GM19372 (cell line): ENCODE measurements at regions not wholly inside any gene's neighbourhood (a gene's known extent, or its start where the extent isn't known, plus 50 kb on each side); places are given as distances from the start of the nearest gene placed in this dataset.

Experiments used
- ATAC-seq: cut with Tn5 transposase; IDR thresholded peaks from one replicate; pipeline ENCODE4 v1.9.1; 2021; ENCODE audit warnings: mild to moderate bottlenecking, low read depth, moderate library complexity; ENCODE audit not compliant: unreplicated experiment

DNA sequence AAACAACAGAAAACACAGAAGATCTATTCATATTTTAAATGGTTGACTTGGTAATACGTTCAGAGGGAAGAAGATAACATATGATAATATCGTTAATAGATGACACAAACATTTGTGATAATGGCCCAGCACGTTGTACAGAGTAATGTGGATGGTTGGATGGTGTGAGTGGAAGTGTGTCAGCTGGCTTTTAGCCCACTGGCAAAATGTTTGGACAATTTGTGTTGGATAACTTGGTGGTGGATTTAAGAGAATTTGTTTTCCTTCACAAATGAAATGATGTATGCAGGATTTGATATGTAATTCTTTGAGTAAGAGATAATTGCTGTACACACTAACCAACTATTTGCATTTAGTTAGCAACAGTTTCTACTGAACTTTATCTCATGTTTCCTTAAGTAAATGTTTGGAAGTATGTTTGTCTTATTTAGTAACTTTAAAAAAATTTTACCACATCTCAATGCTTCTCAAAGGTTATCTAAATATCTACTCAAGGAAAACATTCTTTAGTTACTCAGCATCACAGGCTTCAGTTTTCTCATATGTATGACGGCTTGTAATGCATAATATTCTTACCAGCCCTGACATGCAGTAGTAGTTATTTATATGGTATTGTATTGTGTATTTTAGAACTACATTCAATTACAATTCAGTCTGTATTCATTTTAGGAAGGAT is 328.5 kb upstream of the GOLIM4 start:
- ATAC-seq, result no peak

DNA sequence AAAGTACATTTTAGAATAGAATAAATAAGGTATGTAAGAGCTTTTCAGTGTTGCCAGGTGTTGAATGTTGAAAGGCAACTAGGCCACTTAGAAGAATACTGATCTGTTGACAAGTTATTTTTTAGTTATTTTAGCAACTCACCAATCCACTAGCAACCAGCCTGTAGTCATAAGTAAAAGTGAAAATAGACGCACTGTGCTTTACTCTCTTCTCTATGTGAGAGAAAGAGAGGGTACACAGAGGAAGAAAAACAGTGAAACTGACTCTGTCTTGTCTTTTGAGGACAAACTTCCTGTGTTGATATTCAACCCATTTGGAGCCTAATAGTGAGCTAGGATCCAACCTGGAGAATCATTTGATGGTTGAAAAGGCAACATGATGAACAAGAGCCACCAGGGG is 327.1 kb upstream of the GOLIM4 start:
- ATAC-seq, result no peak

DNA sequence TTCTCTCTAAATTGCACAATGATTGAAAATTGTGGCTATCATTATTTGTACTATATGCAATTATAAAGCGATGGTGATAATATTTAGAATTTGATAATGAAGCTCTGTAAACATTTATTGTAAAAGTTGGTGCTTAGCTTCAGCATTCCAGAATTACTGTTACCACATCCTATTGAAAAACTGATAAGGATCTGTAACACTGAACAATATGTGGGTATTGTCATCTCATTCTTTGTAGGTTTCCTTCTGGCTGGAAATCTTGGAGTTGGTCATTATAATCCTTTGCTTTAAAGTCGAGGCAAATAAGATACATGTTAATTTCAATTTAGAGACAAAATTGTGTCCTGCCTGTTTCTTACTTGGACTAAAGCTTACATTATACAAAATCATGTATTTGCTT is 323.4 kb upstream of the GOLIM4 start:
- ATAC-seq, result no peak

DNA sequence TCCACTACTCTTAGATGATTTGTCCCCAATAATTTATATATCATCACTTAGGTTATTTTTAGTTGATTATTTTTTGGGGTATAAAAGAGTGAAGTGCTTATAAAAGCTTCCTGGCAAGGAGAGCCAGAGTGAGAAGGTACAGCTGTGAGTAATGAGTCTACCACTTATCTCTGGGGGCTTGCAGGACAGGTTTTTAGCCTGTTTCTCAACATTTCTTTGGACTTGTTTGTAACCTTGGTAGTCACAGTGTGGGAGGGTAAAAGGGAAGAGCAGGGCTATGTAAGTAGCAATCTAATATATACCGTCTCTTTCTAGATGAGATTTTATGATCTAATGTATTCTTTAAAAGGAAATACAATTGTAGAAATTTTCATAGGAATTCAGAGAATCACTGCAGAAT is 321.3 kb upstream of the GOLIM4 start:
- ATAC-seq, result no peak

DNA sequence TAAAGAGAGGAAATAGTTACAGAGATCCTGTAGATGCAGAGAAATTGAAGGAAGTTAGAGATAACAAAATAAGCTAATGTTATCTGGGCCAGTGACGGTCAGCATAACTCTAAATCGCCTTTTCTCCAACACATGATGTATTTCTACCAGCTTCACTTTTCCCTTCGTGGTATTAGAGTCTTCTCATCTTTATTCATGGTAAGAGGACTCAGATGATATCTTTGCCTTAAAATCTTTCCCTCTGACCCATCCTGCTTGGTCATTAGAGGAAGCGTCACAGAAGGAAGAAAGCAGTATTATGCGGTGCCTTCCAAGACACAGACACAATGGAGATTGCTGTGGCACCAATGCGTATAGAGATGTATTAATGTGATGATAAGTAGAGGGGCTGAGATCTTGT is 320.7 kb upstream of the GOLIM4 start:
- ATAC-seq, result no peak

DNA sequence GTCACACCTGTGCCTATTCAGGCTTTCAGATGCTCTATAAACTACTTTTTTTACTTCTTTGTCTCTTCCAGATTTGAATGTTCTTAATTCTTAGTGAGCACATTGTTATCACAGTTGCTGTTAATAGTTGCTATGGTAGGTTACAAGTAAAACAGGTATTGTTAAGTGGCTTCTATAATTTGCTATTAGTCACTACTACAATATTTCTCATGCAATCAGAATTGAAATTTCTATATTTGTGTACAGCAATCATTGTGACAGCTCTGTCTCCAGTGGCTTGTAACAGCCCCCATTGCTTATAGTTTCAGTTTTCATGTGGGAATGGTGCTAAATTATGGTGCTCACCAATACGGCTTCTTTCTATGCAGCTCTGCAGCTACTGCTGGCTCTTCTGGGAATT is 318.4 kb upstream of the GOLIM4 start:
- no peak for ATAC-seq

DNA sequence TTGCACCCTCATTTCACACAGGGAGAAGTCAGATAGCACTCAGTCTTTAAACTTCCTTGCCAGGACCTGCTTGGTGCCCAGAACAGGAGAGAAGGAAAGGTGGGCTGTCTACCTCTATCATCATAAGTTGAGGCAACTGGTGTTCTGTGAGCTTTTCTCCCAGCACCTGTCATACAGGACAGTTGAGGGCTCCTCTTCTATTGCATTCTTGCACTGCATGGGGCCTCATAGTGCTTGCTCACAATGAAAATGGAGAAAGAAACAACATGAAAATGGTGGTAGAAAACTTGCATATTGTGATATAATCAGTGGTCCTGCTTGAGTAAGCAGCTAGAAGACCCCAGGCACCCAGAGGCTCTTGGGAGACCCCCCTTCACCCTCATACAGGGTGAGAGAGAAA is 311.7 kb upstream of the GOLIM4 start:
- ATAC-seq, result no peak

DNA sequence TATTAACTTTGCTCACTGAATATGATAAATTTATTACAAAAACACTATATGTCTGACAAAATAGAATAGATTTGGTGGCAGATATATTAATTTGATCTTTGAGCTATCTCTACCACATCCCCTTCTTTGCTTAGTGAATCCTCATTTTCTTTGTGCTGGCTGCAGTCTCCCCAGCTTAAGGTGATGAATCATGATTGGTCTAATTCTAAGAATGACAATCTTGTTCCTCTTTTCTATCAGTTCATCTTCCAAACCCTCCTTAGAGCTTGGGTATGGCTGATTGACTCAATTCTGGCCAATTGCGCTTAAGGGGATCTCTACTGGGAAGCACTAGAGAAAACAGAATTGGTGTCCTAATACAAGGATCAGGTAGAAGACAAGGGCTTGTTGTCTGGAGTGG is 309.6 kb upstream of the GOLIM4 start:
- ATAC-seq, result no peak

DNA sequence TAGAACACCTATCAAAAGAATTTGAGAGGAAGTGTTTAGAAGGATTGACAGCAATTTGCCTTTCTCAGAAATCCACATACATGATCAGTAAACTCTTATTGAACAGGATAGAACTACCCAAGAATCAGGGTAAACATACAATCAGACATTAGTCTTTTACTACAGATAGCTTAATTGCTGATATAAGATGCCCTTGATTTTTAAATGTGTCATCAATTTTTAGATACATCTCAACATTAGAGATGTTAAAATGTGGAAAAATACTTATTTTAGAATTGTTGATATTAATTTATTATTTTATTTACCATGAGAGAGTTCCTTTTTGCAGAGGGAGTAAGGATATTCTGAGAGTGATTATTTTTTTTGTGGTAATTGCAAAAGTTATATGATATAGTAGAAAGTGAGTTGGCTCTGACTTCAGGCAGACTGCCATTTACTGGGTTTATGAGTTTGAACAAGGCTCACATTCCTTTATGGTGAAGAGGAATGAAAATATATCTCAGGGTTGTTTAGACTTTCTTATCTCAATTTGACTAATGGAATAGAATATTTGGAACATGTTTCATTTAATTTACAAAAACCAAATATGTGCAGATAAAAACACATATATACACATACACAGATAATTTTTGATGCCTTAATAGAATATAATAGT is 302.8 kb upstream of the GOLIM4 start:
- ATAC-seq, result no peak

DNA sequence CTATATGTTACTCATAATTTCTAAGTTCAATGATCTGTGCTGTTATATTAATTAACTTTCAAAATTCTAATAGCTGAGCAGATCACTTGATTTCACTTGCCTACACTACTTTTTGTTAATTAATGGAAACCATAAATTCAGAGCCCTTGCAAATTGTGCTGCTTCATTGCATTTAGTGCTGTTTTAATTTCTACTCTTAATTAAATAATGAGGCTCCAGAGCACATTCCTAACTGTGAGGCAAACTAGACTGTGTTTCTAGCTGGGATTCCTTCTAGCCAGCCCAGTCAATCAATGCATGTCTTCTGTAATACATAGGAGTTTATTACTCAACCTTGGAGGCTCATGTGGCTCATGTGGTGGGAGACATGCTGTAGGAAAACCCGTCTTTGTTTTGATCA is 301.1 kb upstream of the GOLIM4 start:
- no peak for ATAC-seq

DNA sequence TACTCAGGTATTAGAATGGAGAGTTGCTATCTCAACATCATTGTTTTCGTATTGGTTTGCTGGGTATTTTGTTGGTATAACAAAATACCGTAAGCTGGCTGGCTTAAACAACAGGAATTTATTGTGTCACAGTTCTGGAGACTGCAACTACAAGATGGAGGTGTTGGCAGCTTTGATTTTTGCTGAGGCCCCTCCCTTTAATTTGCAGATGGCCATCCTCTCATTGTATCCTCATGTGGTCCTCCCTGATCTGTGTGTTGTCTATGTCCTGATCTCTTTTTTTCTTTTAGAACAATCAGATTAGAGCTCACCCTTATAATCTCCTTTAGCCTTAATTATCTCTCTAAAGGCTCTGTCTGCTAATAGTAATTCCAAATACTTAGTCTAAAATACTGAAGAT is 299.8 kb upstream of the GOLIM4 start:
- no peak for ATAC-seq

DNA sequence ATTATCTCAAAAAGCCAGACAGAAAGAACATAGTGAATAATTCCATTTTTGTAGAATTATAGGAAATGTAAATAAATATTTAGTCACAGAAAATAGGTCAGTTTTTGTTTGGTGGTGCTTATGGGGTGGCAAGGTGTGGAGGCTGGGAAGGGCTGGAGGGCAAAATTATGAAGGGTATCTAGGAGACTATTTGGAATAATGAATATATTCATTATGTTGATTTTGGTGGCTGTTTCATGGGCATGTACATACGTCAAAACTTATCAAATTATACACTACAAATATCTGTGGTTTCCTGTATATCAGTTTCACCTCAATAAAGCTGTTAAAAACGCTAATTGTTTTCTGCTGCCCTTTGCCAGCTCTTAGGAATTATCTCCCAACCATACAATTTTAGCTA is 298.7 kb upstream of the GOLIM4 start:
- no peak for ATAC-seq

DNA sequence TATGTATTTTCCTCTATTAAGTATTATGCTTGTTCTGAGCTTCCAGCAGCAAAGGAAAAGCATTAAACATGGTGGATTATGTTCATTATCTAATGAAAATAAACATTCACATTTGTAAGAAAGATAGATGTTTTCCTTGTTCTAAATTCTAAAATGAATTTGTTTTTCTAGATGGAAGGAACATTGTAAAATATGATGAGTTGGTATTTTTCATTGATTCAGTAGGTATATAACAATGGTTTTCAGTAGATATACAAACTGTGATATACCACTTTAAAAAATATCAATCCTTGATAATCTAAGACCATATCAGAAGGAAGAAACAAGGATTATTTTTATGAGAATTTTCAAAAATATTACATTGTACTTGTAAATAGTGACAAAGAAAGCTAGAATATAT is 290.6 kb upstream of the GOLIM4 start:
- no peak for ATAC-seq

DNA sequence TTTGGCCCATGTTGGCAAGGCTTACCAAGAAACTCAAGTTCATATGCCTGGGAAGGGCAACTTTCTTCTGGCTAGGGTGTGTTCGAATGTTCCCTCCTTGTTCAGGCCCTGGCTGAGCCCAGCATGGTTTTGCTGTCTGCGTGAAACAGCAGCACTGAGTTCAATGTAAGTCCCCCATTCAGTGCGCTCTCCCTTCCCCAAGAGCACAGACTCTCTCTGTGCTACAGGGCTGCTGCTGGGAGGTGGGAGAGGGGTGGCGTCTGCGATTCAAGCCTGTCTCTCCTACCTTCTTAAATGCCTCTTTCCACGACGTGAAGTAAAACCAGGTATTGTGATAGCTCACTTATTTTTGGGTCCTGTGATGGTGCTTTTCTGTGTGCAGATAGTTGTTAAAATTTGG is 289.3 kb upstream of the GOLIM4 start:
- ATAC-seq, result no peak

DNA sequence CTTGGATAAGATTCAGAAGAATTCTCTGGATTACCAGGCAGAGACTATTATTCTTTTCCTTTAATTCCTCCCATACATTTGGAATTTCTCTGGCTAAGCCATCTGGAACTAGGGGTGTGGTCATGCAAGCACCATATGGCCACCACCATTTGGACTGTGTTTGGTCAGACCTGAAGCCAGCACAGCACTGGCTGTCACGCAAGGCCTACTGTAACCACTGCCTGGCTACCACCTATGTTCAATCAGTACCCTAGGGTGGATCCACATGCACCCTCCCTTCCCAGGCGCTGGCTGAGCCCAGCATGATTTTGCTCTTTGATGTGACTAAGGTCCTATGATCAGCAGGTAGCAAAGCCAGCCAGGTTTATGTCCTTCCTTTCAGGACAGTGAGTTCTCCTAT is 287.8 kb upstream of the GOLIM4 start:
- ATAC-seq, result no peak

DNA sequence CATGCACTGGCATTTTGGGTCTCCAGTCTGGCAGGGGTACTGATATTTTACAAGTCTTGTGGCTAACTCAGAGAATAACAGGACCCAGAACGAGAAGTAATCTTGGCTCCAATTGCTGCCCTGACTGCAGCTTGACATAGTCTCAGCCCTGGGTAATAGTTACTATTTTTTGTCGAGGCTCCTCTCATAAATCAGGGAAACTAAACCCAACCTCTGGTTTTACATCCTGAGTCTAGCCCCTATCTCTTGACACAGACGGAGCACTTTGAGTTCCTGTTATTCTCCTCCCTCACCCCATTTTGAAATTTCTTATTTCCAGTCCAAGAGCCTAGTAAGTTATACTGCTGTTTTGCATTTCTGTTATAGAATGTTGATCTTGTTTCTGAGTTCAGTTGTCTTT is 276.1 kb upstream of the GOLIM4 start:
- no peak for ATAC-seq

DNA sequence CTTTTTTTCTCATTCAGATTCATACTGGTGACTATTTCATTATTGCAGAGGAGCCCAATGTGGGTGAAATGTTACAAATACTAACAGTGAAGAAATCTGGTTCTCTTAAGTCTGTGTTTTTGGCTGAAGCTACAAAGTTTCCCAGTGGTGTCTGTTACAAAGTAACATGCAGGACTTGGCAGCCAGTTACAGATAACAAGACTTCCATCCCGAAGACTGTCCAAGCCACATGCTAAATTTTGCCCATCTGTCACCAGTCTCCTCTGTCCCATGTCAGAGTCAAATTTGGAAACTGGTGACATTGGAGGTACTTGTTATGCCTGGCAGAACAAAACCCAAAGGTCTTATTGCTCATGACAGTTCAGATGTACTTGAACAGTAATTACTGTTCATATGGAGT is 269.2 kb upstream of the GOLIM4 start:
- ATAC-seq, result no peak

DNA sequence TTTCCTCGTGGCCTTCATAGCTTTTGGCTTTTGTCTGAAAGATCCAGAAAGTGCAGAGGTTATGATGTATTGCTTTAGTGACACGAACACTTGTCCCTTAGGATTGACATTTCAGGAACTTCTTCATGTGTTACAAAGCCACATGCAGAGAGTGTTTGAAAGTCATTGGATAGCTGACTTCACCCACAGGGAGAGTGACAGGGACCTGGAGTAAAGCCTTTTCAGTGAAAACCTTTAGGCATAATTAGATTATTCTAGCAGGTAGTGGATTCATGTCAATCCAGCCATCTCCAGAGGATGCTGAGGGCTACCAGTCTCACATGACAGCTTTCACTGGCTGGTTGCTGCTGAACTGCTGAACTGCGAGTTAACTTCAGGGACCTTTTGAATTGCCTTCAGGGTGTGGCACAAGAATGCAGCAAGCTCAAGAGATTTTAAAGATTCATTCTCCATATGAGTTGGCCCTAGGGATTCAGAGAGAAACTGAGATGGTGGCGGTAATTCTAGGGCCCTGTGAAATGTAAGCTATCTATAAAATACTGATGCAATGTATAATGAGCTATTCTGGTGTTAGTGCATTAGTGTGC is 267.0 kb upstream of the GOLIM4 start:
- ATAC-seq, result no peak

DNA sequence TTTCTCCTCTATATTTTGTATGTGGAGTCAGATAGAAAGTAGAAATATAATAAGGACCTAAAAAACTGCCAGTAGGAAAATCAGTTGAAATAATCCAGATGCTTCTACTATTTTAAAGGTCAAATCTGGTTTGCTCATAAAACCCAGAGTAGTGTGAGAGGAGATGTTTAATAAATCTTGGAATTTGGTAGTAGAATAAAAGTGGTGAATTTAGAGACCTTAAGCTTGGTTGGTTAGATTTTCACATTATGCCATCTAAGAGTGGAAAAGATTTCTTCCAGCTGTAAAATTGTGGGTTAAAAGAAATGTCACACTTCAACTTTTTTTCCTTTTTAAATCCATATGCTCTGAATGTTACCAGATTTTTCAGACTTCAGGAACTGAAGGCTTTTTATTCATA is 266.4 kb upstream of the GOLIM4 start:
- no peak for ATAC-seq

DNA sequence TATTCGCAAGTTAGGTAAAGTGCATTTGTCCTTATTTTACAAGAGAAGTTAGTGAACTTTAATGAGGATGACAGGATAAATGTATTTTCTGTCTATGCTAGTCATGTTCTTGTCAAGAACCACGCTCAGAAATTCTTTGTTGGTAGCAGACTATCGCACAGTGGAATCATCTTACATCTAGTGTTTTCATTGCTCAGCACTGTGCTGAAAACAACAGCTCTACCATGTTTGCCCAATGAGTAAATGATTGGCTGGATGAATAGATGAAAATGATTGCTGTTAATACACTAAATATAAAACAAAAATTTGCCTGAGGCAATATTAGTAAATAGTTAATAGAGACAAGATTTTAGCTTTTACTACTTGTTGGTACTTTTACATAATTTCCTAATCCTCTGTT is 265.3 kb upstream of the GOLIM4 start:
- no peak for ATAC-seq

DNA sequence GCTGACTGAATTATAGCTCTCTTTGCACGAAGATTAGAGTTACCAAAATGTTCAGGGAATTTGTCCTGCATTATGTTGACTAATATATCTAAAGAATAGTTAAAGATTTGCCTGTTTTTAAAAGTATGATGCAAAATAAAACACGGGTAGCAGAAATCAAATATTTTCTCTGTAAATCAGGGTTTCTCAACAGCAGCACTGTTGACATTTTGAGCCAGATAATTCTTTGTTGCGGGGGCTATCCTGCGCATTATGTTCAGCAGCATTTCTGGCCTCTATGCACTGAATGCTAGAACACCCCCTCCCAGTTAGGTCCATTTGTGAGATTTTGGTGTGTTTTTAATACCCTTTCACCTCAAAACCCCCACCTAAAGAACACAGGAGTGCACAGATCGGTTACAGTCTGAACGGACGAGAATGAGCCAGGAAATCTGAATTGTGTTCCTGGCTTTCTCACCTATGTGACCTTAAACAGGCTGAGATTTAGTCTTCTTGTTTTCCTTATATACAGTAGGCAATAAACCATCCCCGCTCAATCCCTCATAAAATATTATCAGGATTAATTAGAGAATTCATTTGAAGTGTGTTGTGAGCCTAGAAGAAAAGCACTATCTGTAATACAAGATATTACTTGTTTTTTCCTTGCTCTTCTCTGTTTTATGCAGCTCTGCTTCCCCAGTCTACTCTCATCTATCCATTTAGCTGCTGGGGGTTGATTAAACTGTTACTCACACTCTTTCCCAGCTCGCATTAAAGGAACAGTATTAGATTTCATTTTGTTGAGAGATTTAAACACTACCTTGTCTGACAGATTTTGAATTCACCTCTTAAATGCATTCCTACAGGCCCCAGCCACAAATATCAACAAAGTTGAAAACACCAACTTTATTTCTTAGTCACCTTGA is 247.5 kb upstream of the GOLIM4 start:
- ATAC-seq, result no peak
